ENCODE measurements at regions not wholly inside any gene's neighbourhood (a gene's known extent, or its start where the extent isn't known, plus 50 kb on each side); places are given as distances from the start of the nearest gene placed in this dataset.

- H3K36me3 ChIP-seq (ENCODE audit: insufficient read depth) = no peaks in the 10 kb centered on the region; the same call in 1 of the 2 replicates
- H2AFZ ChIP-seq = no peak overlapping the region
- Mint-ChIP-seq H3K4me3 (no peak overlapping the region), H3K36me3 (ENCODE audit: low read depth) (peaks cover 24% of the 10 kb centered on the region), H3K27me3 (ENCODE audit: insufficient read depth, low read depth, poor library complexity) (peaks cover 5% of the 10 kb centered on the region), H3K4me1 (no peaks in the 10 kb centered on the region), H3K27ac (no peak overlapping the region), H3K9me3 (peaks cover 34% of the 10 kb centered on the region)
- H4K20me1 ChIP-seq (replicated peaks; ENCODE audit: insufficient read depth) = no peaks in the 10 kb centered on the region
- TF ChIP-seq NANOG (IDR thresholded peaks at IDR 0.05; ENCODE audit: borderline replicate concordance) (no peak), ZNF114 (CRISPR knock-in tag; IDR thresholded peaks at IDR 0.05) (no peak), CTCF (conservative IDR thresholded peaks at IDR 0.05; ENCODE audit: low read depth in 2 of 2) (no peak), CREB1 (CRISPR knock-in tag; IDR thresholded peaks at IDR 0.05; ENCODE audit: low read depth) (no peak), REST (IDR thresholded peaks at IDR 0.05; ENCODE audit: unreplicated experiment) (no peak), EZH2 (IDR thresholded peaks at IDR 0.05; ENCODE audit: low read depth, unreplicated experiment) (no peak), STAT1 (IDR thresholded peaks at IDR 0.05; ENCODE audit: unreplicated experiment) (no peak), ETS1 (IDR thresholded peaks at IDR 0.05) (no peak), POLR2AphosphoS5 (IDR thresholded peaks at IDR 0.05; ENCODE audit: low read depth) (no peak), ZNF462 (CRISPR knock-in tag; IDR thresholded peaks at IDR 0.05) (no peak), ZNF331 (CRISPR knock-in tag; IDR thresholded peaks at IDR 0.05; ENCODE audit: low read depth) (no peak), EZH2phosphoT487 (IDR thresholded peaks at IDR 0.05; ENCODE audit: unreplicated experiment) (no peak), JUNB (IDR thresholded peaks at IDR 0.05; ENCODE audit: unreplicated experiment) (no peak)
- H3K4me1 ChIP-seq (ENCODE audit: insufficient read depth) = no peaks in the 10 kb centered on the region
- no peak for DNase-seq (ENCODE audit: low spot score)
- no peaks in the 10 kb centered on the region for H3K79me2 ChIP-seq (replicated peaks; ENCODE audit: insufficient read depth)
- H3F3A ChIP-seq (replicated peaks; ENCODE audit: low read depth) = no peaks in the 10 kb centered on the region
- no peak for ATAC-seq
- peaks cover 8% of the 10 kb centered on the region; the same call in 1 of the 2 replicates for H3K9me2 ChIP-seq (ENCODE audit: insufficient read depth)
- no peaks in the 10 kb centered on the region for H3K27me3 ChIP-seq (ENCODE audit: insufficient read depth)
- H3K27ac ChIP-seq (ENCODE audit: low read depth) = no peak overlapping the region
- no peak overlapping the region for H3K4me2 ChIP-seq
- H3K4me3 ChIP-seq = no peak overlapping the region
These were observed 178.0 kb downstream of the INHBA start for GRCh38 chr7:41524876-41525275.

Data from GM23338 (cell line).